ENCODE measurements at regions not wholly inside any gene's neighbourhood (a gene's known extent, or its start where the extent isn't known, plus 50 kb on each side); places are given as distances from the start of the nearest gene placed in this dataset.

DNA sequence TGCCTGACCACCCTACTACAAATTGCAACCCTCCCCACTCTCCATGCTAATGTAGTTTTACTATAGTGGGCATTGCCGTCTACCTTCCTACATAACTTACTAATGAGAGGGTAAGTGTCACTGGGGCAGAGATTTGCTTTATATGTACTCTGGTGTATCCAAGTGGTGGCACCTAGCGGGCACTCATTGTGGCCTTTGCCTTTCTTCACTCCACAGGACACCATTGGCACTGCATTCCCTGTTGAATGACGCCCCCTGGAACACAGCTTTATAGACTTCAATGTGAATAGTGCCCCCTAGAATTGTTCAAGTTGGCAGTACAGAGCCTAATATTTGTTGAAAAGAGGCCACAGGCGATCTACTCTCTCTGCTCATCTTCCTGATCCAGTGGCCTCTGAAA, 215.8 kb downstream of the MID1IP1 start:
- TF ChIP-seq, protein P1, sequence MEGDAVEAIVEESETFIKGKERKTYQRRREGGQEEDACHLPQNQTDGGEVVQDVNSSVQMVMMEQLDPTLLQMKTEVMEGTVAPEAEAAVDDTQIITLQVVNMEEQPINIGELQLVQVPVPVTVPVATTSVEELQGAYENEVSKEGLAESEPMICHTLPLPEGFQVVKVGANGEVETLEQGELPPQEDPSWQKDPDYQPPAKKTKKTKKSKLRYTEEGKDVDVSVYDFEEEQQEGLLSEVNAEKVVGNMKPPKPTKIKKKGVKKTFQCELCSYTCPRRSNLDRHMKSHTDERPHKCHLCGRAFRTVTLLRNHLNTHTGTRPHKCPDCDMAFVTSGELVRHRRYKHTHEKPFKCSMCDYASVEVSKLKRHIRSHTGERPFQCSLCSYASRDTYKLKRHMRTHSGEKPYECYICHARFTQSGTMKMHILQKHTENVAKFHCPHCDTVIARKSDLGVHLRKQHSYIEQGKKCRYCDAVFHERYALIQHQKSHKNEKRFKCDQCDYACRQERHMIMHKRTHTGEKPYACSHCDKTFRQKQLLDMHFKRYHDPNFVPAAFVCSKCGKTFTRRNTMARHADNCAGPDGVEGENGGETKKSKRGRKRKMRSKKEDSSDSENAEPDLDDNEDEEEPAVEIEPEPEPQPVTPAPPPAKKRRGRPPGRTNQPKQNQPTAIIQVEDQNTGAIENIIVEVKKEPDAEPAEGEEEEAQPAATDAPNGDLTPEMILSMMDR (conservative IDR thresholded peaks at IDR 0.05; ENCODE audit: low read depth, low read length): no peak
- no peak for TF ChIP-seq EZH2 (IDR thresholded peaks at IDR 0.05; ENCODE audit: low read length, unreplicated experiment)
